ENCODE measurements at regions not wholly inside any gene's neighbourhood (a gene's known extent, or its start where the extent isn't known, plus 50 kb on each side); places are given as distances from the start of the nearest gene placed in this dataset.
"Not testable (repeated sequence)": the region's sequence is repeated elsewhere in the genome, so short reads cannot be mapped to it uniquely, and the experiment has no call there.

GRCh38 chr4:75285837-75286236 is 228.4 kb downstream of the RCHY1 start:
- DNase-seq, result no peak

GRCh38 chr4:75284831-75285230 is 229.4 kb downstream of the RCHY1 start:
- no peak for DNase-seq

- DNase-seq, result not testable (repeated sequence)
Observed at GRCh38 chr4:75280461-75280860, 233.7 kb downstream of the RCHY1 start.

- no peak for DNase-seq
Observed at GRCh38 chr4:75259306-75259705, 254.9 kb downstream of the RCHY1 start.

GRCh38 chr4:75255261-75255660 is 258.9 kb downstream of the RCHY1 start:
- DNase-seq, result no peak

GRCh38 chr4:75254745-75255144 is 259.5 kb downstream of the RCHY1 start:
- no peak for DNase-seq

- DNase-seq, result not testable (repeated sequence)
Observed at GRCh38 chr4:75253094-75253493, 261.1 kb downstream of the RCHY1 start.

- DNase-seq, result no peak
Observed at GRCh38 chr4:75251547-75251946, 262.7 kb downstream of the RCHY1 start.

- no peak for DNase-seq
Observed at GRCh38 chr4:75249739-75250138, 264.5 kb downstream of the RCHY1 start.

- DNase-seq, result no peak
Observed at GRCh38 chr4:75248770-75249407, 265.3 kb downstream of the RCHY1 start.

- no peak for DNase-seq
Observed at GRCh38 chr4:75244325-75244724, 269.9 kb downstream of the RCHY1 start.

- DNase-seq, result no peak
Observed at GRCh38 chr4:75243570-75243969, 270.6 kb downstream of the RCHY1 start.

GRCh38 chr4:75235359-75235951 is 278.7 kb downstream of the RCHY1 start:
- DNase-seq, result no peak

- DNase-seq, result no peak
Observed at GRCh38 chr4:75232546-75232945, 281.7 kb downstream of the RCHY1 start.

- DNase-seq, result no peak
Observed at GRCh38 chr4:75229806-75230570, 284.2 kb downstream of the RCHY1 start.

- no peak for DNase-seq
Observed at GRCh38 chr4:75213480-75213879, 280.6 kb downstream of the PARM1 start.

- DNase-seq, result no peak
Observed at GRCh38 chr4:75211422-75211821, 278.5 kb downstream of the PARM1 start.

GRCh38 chr4:75207902-75208301 is 275.0 kb downstream of the PARM1 start:
- no peak for DNase-seq

GRCh38 chr4:75195111-75195510 is 262.2 kb downstream of the PARM1 start:
- no peak for DNase-seq

GRCh38 chr4:75194180-75194579 is 261.3 kb downstream of the PARM1 start:
- DNase-seq, result no peak

- DNase-seq, result not testable (repeated sequence)
Observed at GRCh38 chr4:75192182-75192581, 259.3 kb downstream of the PARM1 start.

GRCh38 chr4:75189711-75190335 is 256.9 kb downstream of the PARM1 start:
- DNase-seq, result no peak

All from DMS 273 treated with DMSO at 0.1 percent for 48 hours (cell line).